Astrocyte (in vitro differentiated cells and primary cell): ENCODE measurements at regions not wholly inside any gene's neighbourhood (a gene's known extent, or its start where the extent isn't known, plus 50 kb on each side); places are given as distances from the start of the nearest gene placed in this dataset.

Experiments used
- DNase-seq: peaks from one replicate; pipeline ENCODE4 v3.0.0-alpha.2; 2010; ENCODE audit warnings: low read depth
- FAIRE-seq: peaks from 2 replicates; lab custom pipeline; 2011; peaks lifted over from hg19 to GRCh38; lab: Jason Lieb, UNC
- H2AFZ ChIP-seq: 2 replicates; pipeline ENCODE4 v1.6.0; 2012; ENCODE audit warnings: low read depth, low read length, inconsistent platforms
- H3K27ac ChIP-seq: 2 replicates; pipeline ENCODE4 v1.5.1; 2011; ENCODE audit warnings: low read depth, low read length, inconsistent platforms
- H3K27me3 ChIP-seq: 2 replicates; pipeline ENCODE4 v1.6.0; 2011; ENCODE audit warnings: low read length, inconsistent platforms; ENCODE audit not compliant: insufficient read depth
- H3K36me3 ChIP-seq: 2 replicates; pipeline ENCODE4 v1.5.1; 2011; ENCODE audit warnings: low read length, inconsistent platforms; ENCODE audit not compliant: insufficient read depth
- H3K4me1 ChIP-seq: 2 replicates; pipeline ENCODE4 v1.5.1; 2011; ENCODE audit warnings: low read length, inconsistent platforms; ENCODE audit not compliant: insufficient read depth
- H3K4me2 ChIP-seq: 2 replicates; pipeline ENCODE4 v1.6.0; 2012; ENCODE audit warnings: low read length, inconsistent platforms
- H3K4me3 ChIP-seq: 2 replicates; pipeline ENCODE4 v1.5.1; 2011; ENCODE audit warnings: low read depth, mild to moderate bottlenecking, low read length, inconsistent platforms; ENCODE audit not compliant: insufficient read depth
- H3K79me2 ChIP-seq: 2 replicates; pipeline ENCODE4 v1.6.0; 2012; ENCODE audit warnings: mild to moderate bottlenecking, low read length, inconsistent platforms; ENCODE audit not compliant: insufficient read depth
- H3K9ac ChIP-seq: 2 replicates; pipeline ENCODE4 v1.6.0; 2012; ENCODE audit warnings: mild to moderate bottlenecking, low read length, inconsistent platforms
- H3K9me3 ChIP-seq: 2 replicates; pipeline ENCODE4 v1.5.1; 2012; ENCODE audit warnings: low read depth, mild to moderate bottlenecking, low read length, inconsistent platforms; ENCODE audit not compliant: insufficient read depth
- H4K20me1 ChIP-seq: 2 replicates; pipeline ENCODE4 v1.6.0; 2012; ENCODE audit warnings: low read length, inconsistent platforms; ENCODE audit not compliant: insufficient read depth
- H3K27ac Mint-ChIP-seq: one replicate; pipeline ENCODE4 v1.8.0; 2021; ENCODE audit warnings: mild to moderate bottlenecking, mixed read lengths; ENCODE audit not compliant: unreplicated experiment
- H3K27me3 Mint-ChIP-seq: one replicate; pipeline ENCODE4 v1.8.0; 2021; ENCODE audit warnings: low read depth, mixed read lengths; ENCODE audit not compliant: unreplicated experiment
- H3K36me3 Mint-ChIP-seq: one replicate; pipeline ENCODE4 v1.8.0; 2021; ENCODE audit warnings: low read depth, mixed read lengths; ENCODE audit not compliant: unreplicated experiment
- H3K4me1 Mint-ChIP-seq: one replicate; pipeline ENCODE4 v1.8.0; 2021; ENCODE audit warnings: low read depth, mixed read lengths; ENCODE audit not compliant: unreplicated experiment
- H3K4me3 Mint-ChIP-seq: one replicate; pipeline ENCODE4 v1.8.0; 2021; ENCODE audit warnings: mild to moderate bottlenecking, moderate library complexity, mixed read lengths; ENCODE audit not compliant: unreplicated experiment
- H3K9me3 Mint-ChIP-seq: one replicate; pipeline ENCODE4 v1.8.0; 2021; ENCODE audit warnings: mild to moderate bottlenecking, mixed read lengths; ENCODE audit not compliant: unreplicated experiment
- CTCF ChIP-seq: IDR thresholded peaks from 2 replicates; pipeline ENCODE4 v1.5.1; 2011; ENCODE audit warnings: low read depth, mild to moderate bottlenecking, inconsistent platforms, low read length, moderate library complexity; ENCODE audit not compliant: insufficient read depth
- EZH2 ChIP-seq: IDR thresholded peaks from 2 replicates; pipeline ENCODE4 v1.6.1; 2012; ENCODE audit warnings: mild to moderate bottlenecking, low read length, inconsistent platforms; ENCODE audit not compliant: insufficient read depth

- Mint-ChIP-seq H3K27me3 (peaks cover 2% of the 10 kb centered on the region), H3K4me3 (no peak overlapping the region), H3K36me3 (no peaks in the 10 kb centered on the region), H3K27ac (no peak overlapping the region), H3K9me3 (no peaks in the 10 kb centered on the region), H3K4me1 (peaks cover 5% of the 10 kb centered on the region)
- H4K20me1 ChIP-seq = no peaks in the 10 kb centered on the region
- no peak overlapping the region for H3K4me2 ChIP-seq
- no peak overlapping the region for H3K27ac ChIP-seq
- H3K4me1 ChIP-seq = peaks cover 8% of the 10 kb centered on the region
- H3K36me3 ChIP-seq = no peaks in the 10 kb centered on the region
- H3K79me2 ChIP-seq = no peaks in the 10 kb centered on the region
- no peaks in the 10 kb centered on the region for H3K27me3 ChIP-seq
- FAIRE-seq (no peak), DNase-seq (no peak)
- no peak overlapping the region for H3K9ac ChIP-seq
- no peak overlapping the region for H2AFZ ChIP-seq
- H3K4me3 ChIP-seq = no peak overlapping the region
- no peak for TF ChIP-seq CTCF
- no peak for TF ChIP-seq EZH2
- H3K9me3 ChIP-seq = no peaks in the 10 kb centered on the region
Observed at GRCh38 chr6:109255946-109256640, 126.2 kb downstream of the CD164 start.

- Mint-ChIP-seq H3K27ac (no peak overlapping the region), H3K4me3 (no peak overlapping the region), H3K27me3 (peaks cover 2% of the 10 kb centered on the region), H3K4me1 (no peaks in the 10 kb centered on the region), H3K9me3 (no peaks in the 10 kb centered on the region), H3K36me3 (no peaks in the 10 kb centered on the region)
- Histone ChIP-seq H3K36me3 (no peaks in the 10 kb centered on the region), H3K27me3 (no peaks in the 10 kb centered on the region), H3K4me1 (no peaks in the 10 kb centered on the region), H3K4me3 (no peak overlapping the region), H3K4me2 (no peak overlapping the region), H3K9ac (no peak overlapping the region), H2AFZ (no peak overlapping the region), H3K79me2 (no peaks in the 10 kb centered on the region), H4K20me1 (no peaks in the 10 kb centered on the region), H3K27ac (no peak overlapping the region), H3K9me3 (no peaks in the 10 kb centered on the region)
- TF ChIP-seq EZH2 (no peak), CTCF (no peak)
- FAIRE-seq (no peak), DNase-seq (no peak)
Observed at GRCh38 chr6:109255087-109255486, 127.2 kb downstream of the CD164 start.

GRCh38 chr6:109253366-109253765 lies 128.9 kb downstream of the CD164 start:
- FAIRE-seq (no peak), DNase-seq (no peak)
- Histone ChIP-seq H3K27me3 (no peaks in the 10 kb centered on the region), H3K4me1 (no peaks in the 10 kb centered on the region), H3K27ac (no peak overlapping the region), H3K4me3 (no peak overlapping the region), H2AFZ (no peak overlapping the region), H3K36me3 (no peaks in the 10 kb centered on the region), H3K9ac (no peak overlapping the region), H4K20me1 (no peaks in the 10 kb centered on the region), H3K9me3 (no peaks in the 10 kb centered on the region), H3K4me2 (no peak overlapping the region), H3K79me2 (no peaks in the 10 kb centered on the region)
- Mint-ChIP-seq H3K4me3 (no peak overlapping the region), H3K27me3 (peaks cover 2% of the 10 kb centered on the region), H3K4me1 (no peaks in the 10 kb centered on the region), H3K9me3 (no peaks in the 10 kb centered on the region), H3K27ac (no peak overlapping the region), H3K36me3 (no peaks in the 10 kb centered on the region)
- TF ChIP-seq CTCF (no peak), EZH2 (no peak)
